ENCODE measurements at regions not wholly inside any gene's neighbourhood (a gene's known extent, or its start where the extent isn't known, plus 50 kb on each side); places are given as distances from the start of the nearest gene placed in this dataset.
"Not testable (repeated sequence)": the region's sequence is repeated elsewhere in the genome, so short reads cannot be mapped to it uniquely, and the experiment has no call there.

DNA sequence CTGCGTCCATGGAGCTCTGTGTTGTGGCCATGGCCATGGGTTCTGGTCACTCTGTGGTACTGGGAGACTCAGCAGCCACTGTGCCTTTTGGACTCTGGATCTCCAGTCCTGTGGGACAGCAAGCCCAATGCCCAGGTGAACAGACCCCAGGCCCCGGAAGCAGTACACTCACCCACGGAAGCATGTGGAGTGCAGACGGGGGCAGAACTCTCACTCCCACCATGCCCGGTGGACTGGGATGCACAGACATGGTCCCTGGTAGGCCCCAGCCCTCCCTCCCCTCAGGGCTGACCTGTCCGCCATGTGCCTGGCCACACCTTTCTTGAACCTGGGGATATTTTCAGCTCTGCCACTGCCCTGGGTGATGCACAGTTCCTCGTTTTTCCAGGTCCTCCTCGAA is 163.3 kb downstream of the URI1 start:
- no peak for DNase-seq

DNA sequence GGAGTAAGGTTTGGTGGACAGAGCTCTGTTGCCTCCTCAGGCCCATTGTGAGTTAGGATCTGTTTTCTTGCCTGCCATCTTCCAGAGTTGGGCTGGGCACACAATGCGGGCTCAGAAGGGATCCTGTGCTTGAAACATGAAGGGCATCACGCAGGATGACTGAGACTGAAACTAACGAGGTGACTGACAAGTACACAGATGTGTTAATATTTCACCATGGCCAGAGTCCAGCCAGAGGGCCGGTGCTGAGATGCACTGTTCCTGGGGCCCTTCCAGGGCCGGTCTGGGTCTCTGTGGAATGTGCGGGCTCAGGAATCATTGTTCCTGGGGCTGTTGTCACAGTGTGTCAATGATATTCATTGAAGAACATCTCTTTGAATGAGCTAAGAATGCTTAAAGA is 163.7 kb downstream of the URI1 start:
- DNase-seq = no peak

DNA sequence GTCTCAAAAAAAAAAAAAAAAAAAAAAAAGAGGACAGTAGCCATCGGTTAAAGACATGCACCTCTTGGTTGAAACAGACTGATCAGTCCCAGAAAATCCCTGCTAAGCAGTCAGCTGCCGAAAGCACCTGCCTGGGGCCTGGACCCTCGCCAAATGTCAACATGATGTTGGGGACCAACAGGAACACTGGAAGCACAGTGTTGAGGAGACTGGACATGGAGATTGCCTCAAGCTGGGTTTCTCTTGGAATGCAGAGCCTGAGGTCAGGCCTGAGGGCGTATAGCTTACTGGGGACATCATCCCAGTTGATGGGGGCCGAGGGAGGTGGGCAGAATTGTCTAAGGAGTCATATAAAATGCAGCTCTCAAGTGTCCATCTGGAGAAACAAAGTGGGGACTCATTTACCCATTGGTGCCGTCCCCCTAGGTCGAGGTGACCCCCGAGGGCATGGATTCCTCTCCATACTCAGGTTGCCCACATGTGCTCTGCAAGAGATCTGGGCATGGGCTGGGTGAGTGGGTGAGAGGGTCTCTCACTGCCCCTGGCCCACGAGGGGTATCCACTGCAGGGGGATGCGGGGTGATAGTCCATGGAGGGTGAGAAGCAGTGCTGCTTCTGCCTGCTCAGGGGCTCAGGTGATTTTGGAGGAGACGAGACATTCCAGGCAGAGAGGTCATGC is 164.5 kb downstream of the URI1 start:
- no peak for DNase-seq

DNA sequence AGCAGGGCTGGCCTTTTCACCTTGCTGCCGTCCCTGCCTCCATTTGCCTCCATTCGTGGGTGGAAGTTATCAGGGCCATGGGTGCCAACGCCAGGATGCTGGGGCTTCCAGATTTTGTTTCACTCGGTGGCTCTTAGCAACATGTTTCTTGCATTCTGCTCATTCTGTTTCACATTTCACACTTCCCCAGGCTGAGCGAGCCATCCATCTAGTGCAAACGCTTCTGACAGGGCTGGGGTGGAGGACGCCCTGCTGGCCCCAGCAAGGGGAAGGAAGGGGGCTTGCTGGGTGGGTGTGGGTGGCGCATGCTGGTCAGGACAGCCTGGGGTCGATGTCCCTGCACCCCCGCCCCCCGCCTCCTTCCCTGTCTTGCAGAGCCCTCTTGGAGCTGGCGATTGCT is 165.2 kb downstream of the URI1 start:
- DNase-seq = no peak

DNA sequence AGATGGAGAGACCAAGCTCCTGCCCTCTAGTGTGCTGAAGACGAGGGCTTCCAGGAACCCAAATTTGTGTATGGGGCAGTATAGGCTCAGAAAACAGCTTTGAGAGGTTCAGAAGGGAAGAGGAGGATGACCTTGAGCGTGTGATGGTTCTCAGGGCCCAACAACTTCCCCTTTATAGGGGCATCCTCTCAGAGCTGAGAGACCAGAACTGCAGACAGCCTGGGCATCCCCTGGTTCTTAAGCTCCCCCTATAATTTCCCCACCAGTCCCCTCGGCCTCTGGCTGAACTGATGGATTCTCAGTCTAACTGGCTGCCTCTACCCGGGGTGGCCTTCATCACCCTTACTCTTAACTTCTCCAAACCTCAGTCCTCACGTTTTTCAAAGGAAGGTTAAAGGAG is 167.5 kb downstream of the URI1 start:
- no peak for DNase-seq

DNA sequence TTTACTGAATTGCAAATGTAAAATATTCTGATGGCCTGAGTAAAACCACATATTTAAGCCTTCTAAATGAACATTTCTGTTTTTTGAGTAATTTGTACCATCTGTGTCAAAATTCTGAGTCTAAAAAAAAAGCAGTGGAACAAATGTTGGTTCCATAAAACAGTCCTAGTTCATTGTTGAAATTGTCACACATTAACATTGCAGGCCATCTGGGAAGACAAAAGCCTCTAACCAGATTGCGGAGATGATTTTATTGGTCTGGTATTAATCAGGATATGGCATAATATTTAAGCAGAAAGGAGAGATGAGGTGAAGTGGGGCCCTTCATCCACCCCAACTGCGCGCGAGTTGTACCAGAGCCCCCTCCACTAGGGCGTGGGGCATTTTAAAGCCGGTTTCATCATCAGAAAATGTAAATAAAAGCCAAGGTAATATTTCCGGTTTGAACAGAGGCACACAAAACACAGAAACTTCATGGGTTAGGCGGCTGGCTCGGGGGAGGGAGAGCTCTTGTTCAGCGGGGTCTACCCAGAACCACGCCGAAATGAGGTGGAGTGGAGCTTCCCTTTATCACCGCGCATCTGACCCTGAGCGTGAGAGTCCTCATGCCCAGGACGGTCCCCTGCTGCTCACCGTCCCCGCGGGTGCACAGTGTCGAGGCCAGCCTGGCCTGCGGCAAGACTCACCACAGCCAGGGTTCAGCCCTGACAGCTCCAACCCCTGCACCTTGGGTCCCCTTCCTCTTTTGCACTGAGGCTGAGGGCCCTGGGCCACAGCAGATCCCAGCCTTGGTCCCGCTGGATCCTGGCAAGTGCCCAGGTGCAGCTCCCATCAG is 169.2 kb downstream of the URI1 start:
- DNase-seq = no peak

DNA sequence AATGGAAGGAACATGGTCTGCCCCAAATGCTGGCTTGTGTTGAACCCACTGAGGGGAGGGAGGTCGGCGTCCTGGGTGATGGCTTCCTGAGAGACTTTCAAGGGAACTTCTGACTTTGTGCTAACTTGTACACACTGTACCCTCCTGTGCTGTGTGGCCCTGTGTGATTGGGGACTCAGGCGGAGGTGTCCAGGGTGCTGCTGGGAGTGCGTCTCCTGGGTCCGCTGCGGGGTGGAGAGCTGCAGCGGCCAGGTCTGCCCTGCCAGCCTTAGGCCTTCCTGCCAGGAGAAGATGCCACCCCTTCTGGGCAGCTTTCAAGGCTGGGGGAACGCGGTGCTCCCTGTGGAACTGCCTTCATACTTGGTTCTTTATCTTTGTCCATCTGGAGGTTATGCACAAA is 170.1 kb downstream of the URI1 start:
- no peak for DNase-seq

DNA sequence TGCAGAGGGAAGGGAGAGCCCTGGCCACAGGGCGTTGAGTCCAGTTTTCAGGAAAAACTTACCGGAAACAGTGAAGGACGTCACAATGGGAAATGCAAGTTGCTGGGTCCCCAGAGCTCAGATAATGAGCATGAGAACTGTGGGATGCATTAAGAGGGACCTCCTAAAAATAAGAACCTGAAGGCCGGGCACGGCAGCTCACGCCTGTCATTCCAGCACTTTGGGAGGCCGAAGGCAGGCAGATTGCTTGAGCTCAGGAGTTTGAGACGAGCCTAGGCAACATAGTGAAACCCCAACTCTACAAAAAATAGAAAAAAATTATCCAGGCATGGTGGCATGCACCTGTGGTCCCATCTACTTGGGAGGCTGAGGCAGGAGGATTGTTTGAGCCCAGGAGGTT is 170.6 kb downstream of the URI1 start:
- no peak for DNase-seq

DNA sequence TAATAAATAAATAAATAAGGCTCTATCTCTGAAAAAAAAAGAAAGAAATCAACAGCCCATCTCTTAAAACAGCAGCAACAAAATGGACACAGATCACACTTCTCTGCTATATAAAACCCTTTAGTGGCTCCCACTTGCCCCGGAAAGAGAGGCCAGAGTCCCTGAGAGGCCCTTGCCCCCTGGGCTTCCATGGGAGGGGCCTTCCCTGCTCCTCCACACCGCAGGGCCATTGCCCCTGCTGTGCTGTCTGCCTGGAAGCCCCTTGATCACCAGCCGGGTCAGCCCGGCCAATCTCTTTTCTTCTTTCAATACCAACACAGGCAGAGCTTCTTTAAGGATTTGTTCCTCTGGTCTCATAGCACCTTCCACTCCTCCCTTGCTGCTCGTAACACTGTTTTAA is 171.1 kb downstream of the URI1 start:
- DNase-seq = no peak

DNA sequence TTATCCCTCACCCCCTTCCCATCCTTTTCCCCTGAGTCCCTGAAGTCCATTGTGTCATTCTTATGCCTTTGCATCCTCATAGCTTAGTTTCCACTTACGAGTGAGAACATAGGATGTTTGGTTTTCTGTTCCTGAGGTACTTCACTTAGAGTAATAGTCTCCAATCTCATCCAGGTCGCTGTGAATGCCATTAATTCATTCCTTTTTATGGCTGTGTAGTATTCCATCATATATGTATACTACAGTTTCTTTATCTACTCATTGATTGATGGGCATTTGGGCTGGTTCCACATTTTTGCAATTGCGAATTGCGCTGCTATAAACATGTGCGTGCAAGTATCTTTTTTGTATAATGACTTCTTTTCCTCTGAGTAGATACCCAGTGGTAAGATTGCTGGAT is 172.1 kb downstream of the URI1 start:
- not testable (repeated sequence) for DNase-seq

DNA sequence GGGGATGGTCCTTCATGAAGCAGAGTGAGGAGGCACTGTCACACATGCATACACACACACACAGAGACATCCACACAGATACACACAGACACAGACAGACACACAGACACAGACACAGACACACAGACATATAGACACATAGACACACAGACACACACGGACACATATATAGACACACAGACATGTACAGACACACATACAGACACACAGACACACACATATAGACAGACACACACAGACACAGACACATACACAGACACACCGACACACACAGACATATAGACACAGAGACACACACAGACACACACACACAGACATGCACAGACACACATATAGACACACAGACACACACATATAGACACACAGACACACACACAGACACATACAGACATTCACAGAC is 173.9 kb downstream of the URI1 start:
- DNase-seq = no peak

DNA sequence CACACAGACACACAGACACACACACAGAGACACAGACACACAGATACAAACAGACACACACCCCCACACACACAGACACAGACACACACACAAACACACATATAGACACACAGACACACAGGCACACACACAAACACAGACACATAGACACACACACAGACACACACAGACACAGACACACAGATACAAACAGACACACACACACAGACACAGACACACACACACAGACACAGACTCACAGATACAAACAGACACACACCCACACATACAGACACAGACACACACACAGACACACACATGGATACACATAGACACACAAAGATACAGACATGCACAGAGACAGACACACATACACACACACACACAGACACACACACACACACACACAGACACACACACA is 174.5 kb downstream of the URI1 start:
- no peak for DNase-seq

DNA sequence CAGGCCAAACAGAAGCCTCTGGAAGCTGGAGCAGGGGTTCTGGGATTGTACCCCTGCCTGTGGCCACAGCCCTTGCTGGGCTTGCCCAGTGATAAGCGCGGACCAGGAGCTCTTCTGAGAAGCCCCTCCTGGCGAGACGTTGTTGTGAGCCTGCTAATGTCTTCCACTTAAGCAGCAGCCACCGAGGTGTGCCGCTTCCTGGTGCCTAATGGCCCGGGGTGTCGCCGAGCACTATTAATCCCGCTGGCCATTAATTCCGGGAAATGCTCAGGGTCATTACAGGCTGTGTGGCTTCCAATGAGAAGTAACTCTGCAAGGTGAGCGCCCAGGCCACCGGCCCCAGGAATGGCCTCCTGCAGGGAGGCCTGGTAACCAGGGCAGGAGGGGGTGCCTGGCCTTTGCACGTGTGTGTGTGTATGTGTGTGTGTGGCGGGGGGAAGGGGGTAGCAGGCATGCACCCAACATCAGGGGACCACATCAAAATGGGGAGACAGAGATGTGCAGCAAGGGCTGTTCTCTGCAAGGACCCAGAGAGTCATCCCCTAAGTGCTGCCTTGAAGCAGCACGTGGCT is 175.0 kb downstream of the URI1 start:
- no peak for DNase-seq

DNA sequence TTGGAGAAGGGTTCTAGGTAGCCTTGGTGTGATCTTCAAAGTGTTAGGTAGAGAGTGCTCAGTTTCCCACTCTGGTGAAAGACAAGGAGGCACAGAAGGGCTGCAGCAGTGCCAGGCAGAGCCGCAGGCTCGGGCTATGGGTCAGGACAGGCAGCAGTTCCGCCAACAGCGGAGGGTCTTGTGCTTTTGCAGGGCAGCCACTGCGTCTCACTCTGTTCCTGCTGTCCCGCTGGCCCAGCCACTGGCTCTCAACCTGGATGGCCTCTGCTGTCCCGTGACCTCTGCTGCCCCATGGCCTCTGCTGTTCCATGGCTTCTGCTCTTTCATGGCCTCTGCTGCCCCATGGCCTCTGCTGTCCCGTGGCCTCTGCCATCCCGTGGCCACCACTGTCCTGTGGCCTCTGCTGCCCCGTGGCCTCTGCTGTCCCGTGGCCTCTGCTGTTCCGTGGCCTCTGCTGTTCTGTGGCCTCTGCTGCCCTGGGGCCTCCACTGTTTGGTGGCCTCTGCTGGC is 175.7 kb downstream of the URI1 start:
- no peak for DNase-seq

DNA sequence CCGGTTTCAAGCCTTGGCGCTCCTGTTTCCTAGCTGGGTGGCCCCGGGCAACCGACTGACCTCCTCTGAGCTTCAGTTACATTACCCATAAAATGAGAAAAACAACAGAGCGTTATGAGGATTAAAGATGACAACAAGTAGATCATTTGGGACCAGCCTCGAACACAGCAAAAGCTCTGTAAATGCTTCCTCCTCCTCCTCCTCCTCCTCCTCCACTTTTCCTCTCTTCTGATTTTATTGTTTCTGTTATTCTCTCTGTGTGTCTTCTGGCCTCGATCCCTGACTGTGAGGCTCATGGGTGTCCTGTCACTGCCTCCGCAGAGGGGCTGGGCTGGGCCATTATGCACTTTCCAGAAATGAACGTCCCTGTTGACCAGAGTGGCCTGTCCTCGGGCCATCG is 176.2 kb downstream of the URI1 start:
- no peak for DNase-seq

DNA sequence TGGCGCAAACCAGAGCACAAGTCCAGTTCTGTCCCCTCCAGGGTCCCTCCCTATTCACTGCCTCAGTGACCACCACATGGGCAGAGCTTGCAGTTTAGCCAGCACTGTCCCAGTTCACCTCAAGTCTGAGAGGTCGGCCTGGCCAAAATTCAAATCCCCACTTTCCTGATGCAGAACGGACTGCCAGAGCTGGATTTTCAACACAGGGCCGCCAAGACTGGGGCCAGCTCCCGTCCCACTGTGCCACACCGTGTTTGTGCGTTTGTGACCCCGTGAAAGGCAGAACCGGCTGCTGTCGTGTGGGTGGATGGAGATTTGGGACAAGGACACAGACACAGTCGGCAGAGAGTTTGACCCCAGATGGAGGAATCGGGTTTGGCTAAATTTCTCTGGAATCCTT is 176.7 kb downstream of the URI1 start:
- DNase-seq = no peak

DNA sequence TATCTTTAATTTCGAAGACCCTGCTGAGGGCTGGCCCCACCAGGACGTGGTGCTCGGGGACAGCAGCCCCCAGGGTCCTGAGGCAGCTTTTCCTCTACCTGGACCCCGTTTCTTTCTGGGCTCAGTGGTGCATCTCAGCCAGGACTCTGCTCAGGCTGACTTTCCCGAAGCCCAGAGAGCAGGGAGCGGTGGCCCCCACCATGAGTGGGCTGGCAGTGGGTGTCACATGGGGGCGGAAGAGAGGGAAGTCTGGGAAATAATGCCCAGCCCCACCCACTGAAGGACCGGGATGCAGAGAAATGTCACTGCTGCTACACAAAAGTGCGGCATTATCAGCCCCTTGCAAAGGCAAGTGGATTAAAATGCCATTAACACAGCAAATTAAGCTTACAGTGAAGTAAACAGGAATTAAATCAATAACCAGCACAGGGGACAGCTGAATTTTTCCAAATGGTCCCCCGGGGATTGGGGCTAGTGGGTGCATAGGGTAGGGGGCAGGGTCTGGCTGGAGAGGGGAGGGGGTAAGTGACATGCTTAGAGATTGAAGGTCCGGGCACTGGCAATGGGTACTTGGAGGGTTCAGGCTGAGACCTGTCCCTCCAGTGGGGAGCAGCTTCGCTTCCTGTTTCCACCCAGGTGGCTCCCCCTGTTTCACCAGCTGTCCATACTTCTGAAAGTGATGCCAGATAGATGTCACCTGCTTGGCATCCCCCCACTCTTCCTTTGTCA is 177.3 kb downstream of the URI1 start:
- no peak for DNase-seq

DNA sequence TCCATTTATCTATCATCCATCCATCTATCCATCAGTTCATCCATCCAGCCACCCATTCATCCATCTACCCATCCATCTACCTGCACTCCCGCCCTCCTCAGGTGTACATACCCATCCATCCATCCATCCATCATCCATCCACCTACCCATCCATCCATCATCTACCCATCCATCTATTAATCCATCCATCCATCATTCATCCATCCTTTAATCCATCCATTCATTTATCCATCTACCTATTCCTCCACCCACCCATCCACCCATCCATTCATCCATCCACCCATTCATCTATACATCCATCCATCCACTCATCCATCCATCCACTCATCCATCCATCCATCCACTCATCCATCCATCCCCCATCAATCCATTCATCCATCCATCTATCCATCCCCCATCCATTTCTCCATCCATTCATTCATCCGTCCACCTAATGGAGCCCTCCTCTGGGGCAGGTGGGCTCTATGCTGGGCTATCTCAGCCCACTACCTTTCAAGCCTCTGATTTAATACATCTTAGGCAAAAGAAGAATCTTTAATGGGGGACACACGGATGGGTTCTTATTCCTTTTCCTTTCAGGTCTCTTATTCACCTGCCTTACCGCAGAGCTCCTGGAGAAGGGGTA is 178.9 kb downstream of the URI1 start:
- DNase-seq = no peak

DNA sequence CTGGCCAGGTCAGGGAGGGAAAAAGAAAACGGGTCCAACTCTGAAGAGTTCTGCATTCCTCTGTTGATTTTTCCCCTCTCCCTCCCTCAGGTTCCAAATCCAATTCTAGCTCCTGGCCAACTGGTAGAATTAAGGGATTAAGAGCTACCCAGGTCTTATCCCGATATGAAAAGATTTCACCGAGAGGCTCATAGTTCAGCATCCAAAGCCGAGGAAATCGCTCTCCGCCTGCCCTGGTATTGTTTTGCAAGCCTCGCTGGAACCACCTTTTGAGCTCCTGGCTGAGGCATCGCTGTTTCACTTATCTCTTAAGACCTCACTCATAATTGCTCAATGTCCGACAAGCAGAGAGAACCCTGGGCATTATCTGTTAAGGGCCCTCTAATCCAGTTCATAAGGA is 180.4 kb downstream of the URI1 start:
- DNase-seq = no peak

DNA sequence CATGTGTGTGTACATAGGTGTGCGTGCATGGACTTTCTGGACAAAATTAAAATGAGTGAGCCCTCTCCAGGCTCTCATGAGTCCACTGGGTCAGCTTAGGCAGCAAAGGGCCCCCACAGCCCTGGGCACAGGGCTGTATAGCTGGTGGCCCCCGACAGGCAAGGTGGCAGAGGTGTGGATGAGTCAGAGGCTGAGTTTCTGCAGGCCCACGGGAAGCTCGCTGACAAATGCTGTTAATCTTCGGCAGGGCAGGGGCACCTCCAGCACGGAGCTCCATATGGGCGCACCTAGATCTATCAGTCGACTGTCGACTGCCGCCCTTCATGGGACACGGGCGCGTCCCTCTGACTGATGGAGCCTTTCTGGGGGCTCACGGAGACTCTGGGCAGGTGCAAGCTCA is 181.1 kb downstream of the URI1 start:
- DNase-seq = no peak

DNA sequence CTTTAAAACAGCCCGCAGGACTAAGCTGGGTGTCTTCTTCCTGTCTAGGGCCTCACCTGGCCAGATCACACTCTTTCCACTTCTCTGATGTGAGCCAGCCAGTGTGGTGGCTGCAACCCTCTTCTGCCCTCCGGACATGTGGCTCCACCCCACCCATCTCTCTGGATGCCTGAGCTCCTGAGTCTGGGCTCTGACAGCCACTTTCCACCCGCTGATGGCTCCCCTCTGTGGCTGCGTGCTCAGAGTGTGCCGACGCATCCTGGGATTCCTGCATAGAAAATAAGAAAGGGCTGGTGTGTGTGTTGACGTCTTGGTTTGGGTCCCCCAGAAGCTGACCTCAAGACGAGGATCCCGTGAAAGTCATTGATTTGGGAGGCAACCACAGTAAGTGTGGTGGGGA is 181.6 kb downstream of the URI1 start:
- DNase-seq = no peak

DNA sequence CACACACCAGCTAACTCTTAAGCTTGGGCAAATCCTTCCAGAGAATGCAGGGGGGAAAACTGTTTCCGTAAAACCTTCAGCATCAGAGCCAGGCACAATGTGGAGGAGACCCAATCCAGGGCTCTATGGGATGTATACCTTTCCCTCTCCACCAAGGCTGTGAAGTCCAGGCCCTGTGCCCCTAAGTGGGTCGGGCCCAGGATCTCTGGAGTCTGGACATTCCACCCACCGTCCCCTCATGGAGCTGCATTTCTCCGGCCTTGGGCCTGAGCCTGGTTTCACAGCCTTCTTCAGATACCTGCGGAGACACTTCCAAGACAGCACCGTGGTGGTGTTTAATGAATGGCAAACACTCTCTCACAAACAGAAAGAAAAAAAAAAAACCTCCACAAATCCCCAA is 186.2 kb downstream of the URI1 start:
- no peak for DNase-seq

All from suppressor macrophage treated with lipopolysaccharide for 1 hour (primary cell).